ENCODE measurements at regions not wholly inside any gene's neighbourhood (a gene's known extent, or its start where the extent isn't known, plus 50 kb on each side); places are given as distances from the start of the nearest gene placed in this dataset.

DNA sequence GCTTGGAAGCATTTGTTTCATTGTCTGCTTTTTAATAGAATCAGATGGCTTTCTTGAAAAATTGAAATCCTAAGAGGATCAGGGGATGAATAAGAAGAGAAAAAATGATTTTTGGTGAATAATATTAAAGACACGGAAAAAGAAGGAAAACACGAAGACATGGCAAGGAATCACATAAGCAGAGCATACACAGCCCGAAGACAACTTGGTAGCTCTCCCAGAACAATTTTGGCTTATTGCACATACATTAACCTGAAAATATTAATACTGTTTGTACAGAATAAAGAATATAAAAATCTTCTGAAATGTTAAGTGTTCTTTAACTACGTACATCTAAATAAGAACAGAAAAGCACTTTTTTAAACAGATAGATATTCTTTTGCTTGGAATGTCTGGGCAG, 150.0 kb downstream of the SHOX2 start:
- no peak for ATAC-seq
- Histone ChIP-seq H3K9me3 (no peaks in the 10 kb centered on the region), H3K36me3 (no peaks in the 10 kb centered on the region), H3K27ac (no peak overlapping the region), H3K4me1 (no peaks in the 10 kb centered on the region), H3K4me3 (no peak overlapping the region), H3K27me3 (ENCODE audit: low read depth) (no peaks in the 10 kb centered on the region)
- intact Hi-C loops (cut with DNase I): no loop called here
- TF ChIP-seq, protein P1, sequence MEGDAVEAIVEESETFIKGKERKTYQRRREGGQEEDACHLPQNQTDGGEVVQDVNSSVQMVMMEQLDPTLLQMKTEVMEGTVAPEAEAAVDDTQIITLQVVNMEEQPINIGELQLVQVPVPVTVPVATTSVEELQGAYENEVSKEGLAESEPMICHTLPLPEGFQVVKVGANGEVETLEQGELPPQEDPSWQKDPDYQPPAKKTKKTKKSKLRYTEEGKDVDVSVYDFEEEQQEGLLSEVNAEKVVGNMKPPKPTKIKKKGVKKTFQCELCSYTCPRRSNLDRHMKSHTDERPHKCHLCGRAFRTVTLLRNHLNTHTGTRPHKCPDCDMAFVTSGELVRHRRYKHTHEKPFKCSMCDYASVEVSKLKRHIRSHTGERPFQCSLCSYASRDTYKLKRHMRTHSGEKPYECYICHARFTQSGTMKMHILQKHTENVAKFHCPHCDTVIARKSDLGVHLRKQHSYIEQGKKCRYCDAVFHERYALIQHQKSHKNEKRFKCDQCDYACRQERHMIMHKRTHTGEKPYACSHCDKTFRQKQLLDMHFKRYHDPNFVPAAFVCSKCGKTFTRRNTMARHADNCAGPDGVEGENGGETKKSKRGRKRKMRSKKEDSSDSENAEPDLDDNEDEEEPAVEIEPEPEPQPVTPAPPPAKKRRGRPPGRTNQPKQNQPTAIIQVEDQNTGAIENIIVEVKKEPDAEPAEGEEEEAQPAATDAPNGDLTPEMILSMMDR (IDR thresholded peaks at IDR 0.05): no peak
- no peak for DNase-seq

DNA sequence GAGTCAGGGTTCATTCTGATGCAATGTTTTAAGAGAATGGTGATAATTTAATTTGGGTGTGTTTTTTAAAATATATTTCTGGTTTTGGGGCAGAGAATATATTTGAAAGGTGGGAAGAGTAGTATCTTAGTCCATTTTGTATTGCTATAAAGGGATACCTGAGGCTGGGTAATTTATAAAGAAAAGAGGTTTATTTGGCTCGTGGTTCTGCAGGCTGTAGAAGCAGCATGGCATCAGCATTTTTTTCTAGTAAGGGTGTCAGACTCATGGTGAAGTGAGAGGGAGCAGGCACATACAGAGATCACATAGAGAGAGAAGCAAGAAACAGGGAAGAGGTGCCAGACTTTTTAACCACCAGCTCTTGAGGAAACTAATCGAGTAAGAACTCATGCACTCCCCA, 152.7 kb downstream of the SHOX2 start:
- Histone ChIP-seq H3K9me3 (no peaks in the 10 kb centered on the region), H3K27ac (no peak overlapping the region), H3K4me1 (no peaks in the 10 kb centered on the region), H3K36me3 (no peaks in the 10 kb centered on the region), H3K4me3 (no peak overlapping the region), H3K27me3 (ENCODE audit: low read depth) (no peaks in the 10 kb centered on the region)
- TF ChIP-seq, protein P1 (IDR thresholded peaks at IDR 0.05): no peak
- ATAC-seq (no peak), DNase-seq (no peak)
- intact Hi-C loops (cut with DNase I): no loop called here

DNA sequence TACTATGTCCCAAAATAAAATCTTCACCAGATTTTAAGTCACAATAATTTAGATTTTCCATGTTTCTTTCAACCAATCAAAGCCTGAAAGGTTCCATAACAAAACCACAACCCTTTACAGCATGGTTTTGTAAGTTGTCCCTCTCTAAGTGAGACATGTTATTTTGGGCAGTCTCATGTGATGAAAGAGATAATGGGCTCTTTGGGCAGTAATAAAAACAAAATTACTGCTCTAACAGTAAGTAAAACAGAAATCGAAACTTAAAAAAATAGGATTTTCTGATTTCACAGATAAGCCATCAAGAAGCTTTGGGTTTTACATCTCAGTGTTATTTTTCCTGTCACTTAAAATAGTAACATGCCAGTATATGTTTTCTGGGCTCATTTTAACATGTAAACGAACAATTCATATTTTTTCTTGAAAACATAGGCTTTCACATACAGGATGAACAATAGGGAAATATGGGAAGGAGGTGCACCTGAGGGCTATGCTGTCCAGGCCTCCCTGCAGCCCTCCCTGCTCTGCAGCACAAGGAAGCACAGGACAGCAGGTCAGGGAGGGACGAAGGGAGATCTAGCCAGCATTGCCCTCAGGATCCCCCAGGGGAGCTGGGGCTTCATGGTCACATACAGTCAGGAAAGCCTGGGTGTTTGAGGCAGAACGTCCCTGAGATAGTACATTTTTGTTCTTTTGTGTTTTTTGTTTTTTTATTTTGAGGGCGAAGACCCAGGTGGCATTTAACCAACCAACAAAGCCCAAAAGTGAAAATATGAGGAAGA, 157.4 kb downstream of the SHOX2 start:
- Histone ChIP-seq H3K36me3 (no peaks in the 10 kb centered on the region), H3K4me3 (no peak overlapping the region), H3K27ac (no peak overlapping the region), H3K9me3 (no peaks in the 10 kb centered on the region), H3K4me1 (no peaks in the 10 kb centered on the region), H3K27me3 (ENCODE audit: low read depth) (no peaks in the 10 kb centered on the region)
- intact Hi-C loops (cut with DNase I): no loop called here
- ATAC-seq (no peak), DNase-seq (no peak)
- TF ChIP-seq, protein P1 (IDR thresholded peaks at IDR 0.05): no peak

DNA sequence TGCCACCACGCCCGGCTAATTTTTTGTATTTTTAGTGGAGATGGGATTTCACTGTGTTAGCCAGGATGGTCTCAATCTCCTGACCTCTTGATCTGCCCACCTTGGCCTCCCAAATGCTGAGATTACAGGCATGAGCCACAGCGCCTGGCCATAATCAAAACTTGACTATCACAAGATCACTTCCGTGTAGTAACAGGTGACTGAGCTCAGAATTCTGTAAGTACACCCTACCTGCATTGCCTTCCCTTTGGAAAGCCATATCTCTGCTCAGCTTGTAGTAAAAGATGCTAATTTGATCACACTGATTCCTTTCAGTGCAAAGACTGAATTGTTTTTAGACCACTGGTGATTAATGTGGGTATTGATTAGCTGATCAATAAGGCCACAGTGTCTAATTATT, 167.1 kb downstream of the SHOX2 start:
- no peak overlapping the region for H3K27ac ChIP-seq
- H3K4me3 ChIP-seq: no peak overlapping the region
- H3K27me3 ChIP-seq (ENCODE audit: low read depth): no peaks in the 10 kb centered on the region
- TF ChIP-seq, protein P1 (IDR thresholded peaks at IDR 0.05): no peak
- DNase-seq (no peak), ATAC-seq (no peak)
- no peaks in the 10 kb centered on the region for H3K9me3 ChIP-seq
- no peaks in the 10 kb centered on the region for H3K36me3 ChIP-seq
- intact Hi-C loops (cut with DNase I): no loop called here
- H3K4me1 ChIP-seq: no peaks in the 10 kb centered on the region

DNA sequence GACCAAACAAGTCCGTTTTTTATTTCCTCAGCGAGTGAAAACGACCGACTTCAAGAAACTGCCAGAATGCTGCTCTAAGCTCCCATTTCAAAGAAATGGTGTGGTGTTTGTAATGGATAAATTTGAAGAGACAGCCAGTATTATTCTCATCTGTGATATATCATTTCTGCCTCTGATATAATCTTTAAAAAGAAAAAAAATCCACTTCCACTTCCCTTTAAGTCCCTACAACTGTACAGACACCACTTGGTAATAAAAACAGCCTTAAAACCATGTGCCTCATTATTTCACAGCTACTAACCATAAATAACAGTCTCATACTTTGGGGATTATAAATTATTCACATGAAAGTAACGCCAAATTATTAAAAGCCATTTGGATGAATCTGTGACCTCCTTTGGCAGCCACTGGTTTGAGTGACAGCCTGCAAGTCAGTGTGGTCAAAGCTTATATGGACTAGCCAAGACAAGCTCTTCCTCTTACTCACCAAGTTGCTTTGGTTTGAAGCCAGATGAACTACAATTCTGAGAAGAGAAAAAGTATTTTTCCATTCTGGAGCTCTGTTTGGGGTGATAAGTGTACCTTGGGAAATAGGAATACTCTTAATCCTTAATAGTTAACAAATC, 168.0 kb downstream of the SHOX2 start:
- no peak for DNase-seq
- no peak overlapping the region for H3K4me3 ChIP-seq
- intact Hi-C loops (cut with DNase I): no loop called here
- TF ChIP-seq, protein P1 (IDR thresholded peaks at IDR 0.05): no peak
- no peak overlapping the region for H3K27ac ChIP-seq
- H3K4me1 ChIP-seq: no peaks in the 10 kb centered on the region
- no peaks in the 10 kb centered on the region for H3K9me3 ChIP-seq
- H3K27me3 ChIP-seq (ENCODE audit: low read depth): no peaks in the 10 kb centered on the region
- no peaks in the 10 kb centered on the region for H3K36me3 ChIP-seq
- no peak for ATAC-seq
